Peyer's patch (tissue), 4 donors: ENCODE measurements at regions not wholly inside any gene's neighbourhood (a gene's known extent, or its start where the extent isn't known, plus 50 kb on each side); places are given as distances from the start of the nearest gene placed in this dataset.

Source experiments
- POLR2A ChIP-seq, 2 donors: fragments of 450-650 bp; IDR thresholded peaks; one replicate each; pipeline ENCODE4 v1.5.1; 2017; ENCODE audit warnings: antibody characterized with exemption in 2 of 2, mild to moderate bottlenecking in 2 of 2, moderate library complexity in 2 of 2
- TF ChIP-seq, protein P1 (sequence below), 6 experiments: fragments of 450-650 bp in 4 of 6; fragments of 200-600 bp in 2 of 6; sonication (generic) in 1 of 6; IDR thresholded peaks; one replicate each; pipeline ENCODE4 v1.5.1; 2017 to 2019; ENCODE audit warnings: antibody characterized with exemption in 6 of 6, mild to moderate bottlenecking in 3 of 6, moderate library complexity in 1 of 6

DNA sequence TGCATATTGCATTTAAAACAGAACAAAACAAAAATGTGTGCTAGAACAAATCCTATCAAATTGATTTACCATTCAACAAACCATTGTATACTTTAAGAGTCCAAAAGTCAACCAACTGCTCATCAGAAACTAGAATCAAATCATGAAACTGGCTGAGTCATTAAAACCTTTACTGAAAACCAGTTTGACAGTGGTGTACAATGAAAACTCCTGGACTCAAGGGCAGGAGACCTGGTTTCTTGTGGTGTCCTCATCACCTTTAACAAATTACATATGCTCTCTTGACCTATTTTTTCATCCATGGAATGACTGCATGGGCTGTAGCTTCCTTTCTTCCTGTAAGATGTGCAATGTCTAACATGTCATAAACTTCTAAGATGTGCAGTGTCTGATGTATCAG is 315.3 kb upstream of the SLC30A5 start:
- TF ChIP-seq, protein P1, sequence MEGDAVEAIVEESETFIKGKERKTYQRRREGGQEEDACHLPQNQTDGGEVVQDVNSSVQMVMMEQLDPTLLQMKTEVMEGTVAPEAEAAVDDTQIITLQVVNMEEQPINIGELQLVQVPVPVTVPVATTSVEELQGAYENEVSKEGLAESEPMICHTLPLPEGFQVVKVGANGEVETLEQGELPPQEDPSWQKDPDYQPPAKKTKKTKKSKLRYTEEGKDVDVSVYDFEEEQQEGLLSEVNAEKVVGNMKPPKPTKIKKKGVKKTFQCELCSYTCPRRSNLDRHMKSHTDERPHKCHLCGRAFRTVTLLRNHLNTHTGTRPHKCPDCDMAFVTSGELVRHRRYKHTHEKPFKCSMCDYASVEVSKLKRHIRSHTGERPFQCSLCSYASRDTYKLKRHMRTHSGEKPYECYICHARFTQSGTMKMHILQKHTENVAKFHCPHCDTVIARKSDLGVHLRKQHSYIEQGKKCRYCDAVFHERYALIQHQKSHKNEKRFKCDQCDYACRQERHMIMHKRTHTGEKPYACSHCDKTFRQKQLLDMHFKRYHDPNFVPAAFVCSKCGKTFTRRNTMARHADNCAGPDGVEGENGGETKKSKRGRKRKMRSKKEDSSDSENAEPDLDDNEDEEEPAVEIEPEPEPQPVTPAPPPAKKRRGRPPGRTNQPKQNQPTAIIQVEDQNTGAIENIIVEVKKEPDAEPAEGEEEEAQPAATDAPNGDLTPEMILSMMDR (IDR thresholded peaks at IDR 0.05): no peak
- no peak for TF ChIP-seq POLR2A (IDR thresholded peaks at IDR 0.05)
